Testis (tissue), 2 donors: ENCODE measurements at regions not wholly inside any gene's neighbourhood (a gene's known extent, or its start where the extent isn't known, plus 50 kb on each side); places are given as distances from the start of the nearest gene placed in this dataset.

Experiments used
- DNase-seq: peaks from one replicate; pipeline ENCODE4 v3.0.0-alpha.2; 2019
- H3K27ac ChIP-seq, 2 donors: fragments of 200-600 bp; sonication (generic); one replicate each; pipeline ENCODE4 v1.5.1; 2019
- H3K27me3 ChIP-seq: fragments of 200-600 bp; sonication (generic); one replicate; pipeline ENCODE4 v1.5.1; 2019
- H3K36me3 ChIP-seq: fragments of 200-600 bp; sonication (generic); one replicate; pipeline ENCODE4 v1.5.1; 2017; ENCODE audit warnings: low read depth; ENCODE audit errors: missing control alignments
- H3K4me1 ChIP-seq: fragments of 200-600 bp; sonication (generic); one replicate; pipeline ENCODE4 v1.5.1; 2019
- H3K4me3 ChIP-seq, 2 donors: fragments of 200-600 bp; sonication (generic); one replicate each; pipeline ENCODE4 v1.5.1; 2017 to 2019
- H3K9me3 ChIP-seq: fragments of 200-600 bp; sonication (generic); one replicate; pipeline ENCODE4 v1.5.1; 2017
- POLR2A ChIP-seq: fragments of 450-650 bp; IDR thresholded peaks from one replicate; pipeline ENCODE4 v1.6.1; 2017; ENCODE audit warnings: antibody characterized with exemption, mild to moderate bottlenecking, moderate library complexity
- WGBS, 2 donors: methylation state at CpG; one replicate each; pipeline ENCODE4 v1.1.5; 2018; 5-methylcytosine and 5-hydroxymethylcytosine counted together
- intact Hi-C: fragments of 100-400 bp; cut with DNase I; formaldehyde crosslinking; loops from one replicate; pipeline ENCODE4 v1.15.1; 2023; ENCODE audit warnings: low total_unique reads
- TF ChIP-seq, protein P1 (sequence below), 3 experiments: fragments of 450-650 bp in 2 of 3; fragments of 200-600 bp in 1 of 3; sonication (generic) in 1 of 3; IDR thresholded peaks; one replicate each; pipeline ENCODE4 v1.5.1; 2016 to 2019; ENCODE audit warnings: antibody characterized with exemption in 3 of 3, mild to moderate bottlenecking in 2 of 3, moderate library complexity in 1 of 3

DNA sequence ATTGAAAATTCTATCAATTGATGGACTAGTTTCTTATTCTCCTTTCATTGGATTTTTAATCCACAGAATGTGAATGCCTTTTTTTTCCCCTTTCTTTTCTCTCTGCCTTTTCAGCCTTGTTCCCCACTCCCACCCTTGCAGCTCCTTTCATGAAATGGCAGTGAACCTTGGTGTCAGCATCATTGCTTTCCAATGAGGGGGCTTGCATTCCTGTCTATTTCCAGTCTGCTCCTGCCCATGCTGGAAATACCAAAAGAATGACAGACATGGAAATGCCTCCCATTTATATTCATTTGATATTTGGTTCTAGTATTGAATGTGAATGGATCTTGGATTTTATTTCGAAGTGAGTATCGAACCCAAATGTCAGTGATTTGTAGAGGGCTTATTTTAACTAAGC is 162.7 kb upstream of the SGCD start:
- no peaks in the 10 kb centered on the region for H3K36me3 ChIP-seq
- no peak overlapping the region for H3K27ac ChIP-seq
- DNase-seq: no peak
- H3K27me3 ChIP-seq: no peaks in the 10 kb centered on the region
- TF ChIP-seq POLR2A: no peak
- TF ChIP-seq, protein P1, sequence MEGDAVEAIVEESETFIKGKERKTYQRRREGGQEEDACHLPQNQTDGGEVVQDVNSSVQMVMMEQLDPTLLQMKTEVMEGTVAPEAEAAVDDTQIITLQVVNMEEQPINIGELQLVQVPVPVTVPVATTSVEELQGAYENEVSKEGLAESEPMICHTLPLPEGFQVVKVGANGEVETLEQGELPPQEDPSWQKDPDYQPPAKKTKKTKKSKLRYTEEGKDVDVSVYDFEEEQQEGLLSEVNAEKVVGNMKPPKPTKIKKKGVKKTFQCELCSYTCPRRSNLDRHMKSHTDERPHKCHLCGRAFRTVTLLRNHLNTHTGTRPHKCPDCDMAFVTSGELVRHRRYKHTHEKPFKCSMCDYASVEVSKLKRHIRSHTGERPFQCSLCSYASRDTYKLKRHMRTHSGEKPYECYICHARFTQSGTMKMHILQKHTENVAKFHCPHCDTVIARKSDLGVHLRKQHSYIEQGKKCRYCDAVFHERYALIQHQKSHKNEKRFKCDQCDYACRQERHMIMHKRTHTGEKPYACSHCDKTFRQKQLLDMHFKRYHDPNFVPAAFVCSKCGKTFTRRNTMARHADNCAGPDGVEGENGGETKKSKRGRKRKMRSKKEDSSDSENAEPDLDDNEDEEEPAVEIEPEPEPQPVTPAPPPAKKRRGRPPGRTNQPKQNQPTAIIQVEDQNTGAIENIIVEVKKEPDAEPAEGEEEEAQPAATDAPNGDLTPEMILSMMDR (IDR thresholded peaks at IDR 0.05): no peak
- WGBS, 2 donors: 87 to 93% methylated on average over 2 of the region's 2 CpGs
- intact Hi-C loops: no loop called here
- no peaks in the 10 kb centered on the region for H3K4me1 ChIP-seq
- H3K4me3 ChIP-seq: no peak overlapping the region
- no peaks in the 10 kb centered on the region for H3K9me3 ChIP-seq

DNA sequence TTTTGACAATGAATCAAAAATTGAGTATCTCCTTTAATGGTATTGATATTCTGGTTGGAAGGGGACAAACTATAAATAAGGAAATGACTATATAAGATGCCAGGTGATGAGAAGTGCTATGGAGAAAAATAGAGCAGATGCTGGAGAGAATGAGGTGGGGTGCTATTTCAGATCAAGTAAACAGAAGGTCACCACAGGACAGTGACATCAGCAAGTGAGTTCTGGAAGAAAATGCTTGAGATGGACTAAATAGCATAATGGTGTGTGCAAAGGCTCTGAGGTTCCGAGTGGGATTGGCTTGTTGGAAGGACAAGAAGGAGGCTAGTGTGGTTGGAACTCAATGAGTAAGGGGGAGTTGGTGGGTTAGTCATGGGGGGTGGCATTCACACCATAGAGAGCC is 157.5 kb upstream of the SGCD start:
- DNase-seq: no peak
- Histone ChIP-seq H3K36me3 (no peaks in the 10 kb centered on the region), H3K4me3 (no peak overlapping the region), H3K9me3 (no peaks in the 10 kb centered on the region), H3K4me1 (no peaks in the 10 kb centered on the region), H3K27ac (no peak overlapping the region), H3K27me3 (no peaks in the 10 kb centered on the region)
- TF ChIP-seq POLR2A: no peak
- TF ChIP-seq, protein P1 (IDR thresholded peaks at IDR 0.05): no peak
- WGBS, 2 donors: 86 to 97% methylated on average over 1 of the region's 1 CpG
- intact Hi-C loops: no loop called here

DNA sequence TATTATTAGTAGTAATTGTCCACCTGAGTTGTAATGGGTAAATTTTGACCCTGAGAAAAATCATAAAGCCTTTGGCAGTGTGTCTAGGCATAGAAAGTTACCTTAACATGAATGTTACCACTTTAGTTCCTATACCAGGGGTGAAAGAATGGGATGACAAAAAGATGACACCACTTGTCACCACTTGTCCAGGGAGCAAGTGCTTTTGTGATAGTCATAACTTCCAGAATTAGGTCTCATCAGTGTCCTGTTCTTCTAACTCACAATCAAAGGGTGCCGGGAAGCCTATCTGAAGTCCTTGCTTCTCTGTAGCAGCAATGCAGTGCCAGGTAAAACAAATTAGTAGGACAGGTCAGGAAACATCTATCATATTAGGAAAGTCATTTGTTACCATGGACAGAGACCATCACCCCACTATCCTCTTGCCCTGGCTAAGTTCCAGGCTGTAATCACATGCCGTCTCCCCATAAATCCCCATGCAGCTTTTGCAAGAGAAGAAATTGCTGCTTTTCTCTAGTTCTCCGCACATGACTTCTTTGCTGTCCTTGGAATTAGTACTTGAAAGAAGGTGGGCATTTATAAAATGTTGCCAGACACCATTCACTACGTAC is 156.5 kb upstream of the SGCD start:
- intact Hi-C loops: no loop called here
- H3K36me3 ChIP-seq: no peaks in the 10 kb centered on the region
- H3K4me1 ChIP-seq: no peaks in the 10 kb centered on the region
- H3K27me3 ChIP-seq: no peaks in the 10 kb centered on the region
- no peak overlapping the region for H3K4me3 ChIP-seq
- no peak overlapping the region for H3K27ac ChIP-seq
- TF ChIP-seq POLR2A: no peak
- TF ChIP-seq, protein P1 (IDR thresholded peaks at IDR 0.05): no peak
- DNase-seq: no peak
- 85 to 92% methylated on average over 4 of the region's 4 CpGs for WGBS, 2 donors
- no peaks in the 10 kb centered on the region for H3K9me3 ChIP-seq

DNA sequence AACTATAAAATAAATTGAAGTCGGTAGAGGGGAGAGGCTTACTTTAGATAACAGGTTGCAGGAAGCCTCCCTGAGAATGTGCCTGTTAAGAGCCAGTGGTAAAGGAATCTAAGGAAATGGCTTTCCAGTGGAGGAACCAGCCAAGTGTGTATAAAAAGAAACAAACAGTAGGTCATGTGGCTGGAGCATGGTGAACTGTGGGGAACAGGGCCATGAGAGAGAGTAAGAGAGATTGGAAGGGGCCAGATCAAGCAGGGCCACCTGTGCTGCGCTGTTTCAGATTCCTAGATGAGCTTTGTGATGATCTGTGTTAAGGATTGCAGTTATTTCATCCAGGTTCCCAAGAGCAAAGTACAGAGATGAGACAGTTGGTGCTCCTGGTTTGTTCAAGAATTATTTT is 152.7 kb upstream of the SGCD start:
- H3K36me3 ChIP-seq: no peaks in the 10 kb centered on the region
- no peak for DNase-seq
- intact Hi-C loops: no loop called here
- no peaks in the 10 kb centered on the region for H3K9me3 ChIP-seq
- H3K4me1 ChIP-seq: no peaks in the 10 kb centered on the region
- no peaks in the 10 kb centered on the region for H3K27me3 ChIP-seq
- TF ChIP-seq, protein P1 (IDR thresholded peaks at IDR 0.05): no peak
- TF ChIP-seq POLR2A: no peak
- 52 to 61% methylated on average over 2 of the region's 2 CpGs for WGBS, 2 donors
- no peak overlapping the region for H3K4me3 ChIP-seq
- H3K27ac ChIP-seq: no peak overlapping the region

DNA sequence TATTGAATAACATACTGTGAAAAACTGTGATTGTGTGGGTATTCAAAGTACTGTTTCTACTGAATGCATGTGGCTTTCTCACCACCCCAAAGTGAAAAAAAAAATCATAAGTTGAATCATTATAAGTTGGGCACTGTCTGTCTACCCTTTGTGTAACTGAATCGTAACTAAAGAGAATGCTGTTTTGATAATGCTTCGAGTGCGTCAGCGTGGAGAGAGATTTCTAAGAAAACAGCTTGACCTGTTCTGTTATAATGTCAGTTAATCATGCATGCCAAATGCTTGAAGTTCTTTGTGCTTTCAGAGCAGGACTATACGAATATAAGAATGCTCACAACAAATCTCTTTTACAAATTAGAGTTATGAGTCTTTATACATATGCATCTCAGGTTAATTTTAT is 148.8 kb upstream of the SGCD start:
- DNase-seq: no peak
- WGBS, 2 donors: 49 to 51% methylated on average over 5 of the region's 5 CpGs

More for the DNA sequence above, 148.8 kb upstream of the SGCD start:
- TF ChIP-seq, protein P1 (IDR thresholded peaks at IDR 0.05): no peak
- TF ChIP-seq POLR2A: no peak
- H3K27ac ChIP-seq: no peak overlapping the region
- H3K4me1 ChIP-seq: no peaks in the 10 kb centered on the region
- intact Hi-C loops: no loop called here
- H3K9me3 ChIP-seq: no peaks in the 10 kb centered on the region
- no peak overlapping the region for H3K4me3 ChIP-seq
- no peaks in the 10 kb centered on the region for H3K27me3 ChIP-seq
- no peaks in the 10 kb centered on the region for H3K36me3 ChIP-seq
